Thoracic aorta (tissue), 2 donors: ENCODE measurements at regions not wholly inside any gene's neighbourhood (a gene's known extent, or its start where the extent isn't known, plus 50 kb on each side); places are given as distances from the start of the nearest gene placed in this dataset.
"Not testable (repeated sequence)": the region's sequence is repeated elsewhere in the genome, so short reads cannot be mapped to it uniquely, and the experiment has no call there.

Experiments used
- ATAC-seq: fragments of 150-250 bp; one replicate; pipeline ENCODE4 v1.8.0; 2017; ENCODE audit warnings: low read depth; ENCODE audit not compliant: insufficient number of reproducible peaks, low FRiP score
- DNase-seq: peaks from one replicate; pipeline ENCODE4 v3.0.0-alpha.2; 2020; ENCODE audit warnings: low spot score
- H3K27ac ChIP-seq, 2 donors: fragments of 200-600 bp; sonication (generic); 1 replicate in 1 of 2; 2 replicates in 1 of 2; pipeline ENCODE4 v1.5.1; 2016; ENCODE audit warnings: mild to moderate bottlenecking in 2 of 2, moderate library complexity in 2 of 2
- H3K27me3 ChIP-seq: fragments of 200-600 bp; sonication (generic); replicated peaks from 2 replicates; pipeline ENCODE4 v1.6.0; 2016; ENCODE audit warnings: mild to moderate bottlenecking; ENCODE audit not compliant: insufficient read depth
- H3K36me3 ChIP-seq: fragments of 200-600 bp; sonication (generic); one replicate; pipeline ENCODE4 v1.5.1; 2016
- H3K4me1 ChIP-seq, 2 donors: fragments of 200-600 bp; sonication (generic); 1 replicate in 1 of 2; 2 replicates in 1 of 2; pipeline versions ENCODE4 v1.5.1 to v1.6.0; 2016; ENCODE audit warnings: low read depth in 2 of 2, mild to moderate bottlenecking in 1 of 2; ENCODE audit not compliant: control insufficient read depth in 1 of 2
- H3K4me3 ChIP-seq: fragments of 200-600 bp; sonication (generic); 2 replicates; pipeline ENCODE4 v1.5.1; 2016; ENCODE audit warnings: mild to moderate bottlenecking
- H3K9me3 ChIP-seq: fragments of 200-600 bp; sonication (generic); 2 replicates; pipeline ENCODE4 v1.5.1; 2016
- CTCF ChIP-seq: fragments of 200-600 bp; sonication (generic); IDR thresholded peaks from one replicate; pipeline ENCODE4 v1.5.1; 2019; ENCODE audit warnings: antibody characterized with exemption

- no peaks in the 10 kb centered on the region for H3K9me3 ChIP-seq
- H3K4me3 ChIP-seq: no peak overlapping the region
- H3K27me3 ChIP-seq: no peaks in the 10 kb centered on the region
- no peaks in the 10 kb centered on the region for H3K36me3 ChIP-seq
- ATAC-seq (no peak), DNase-seq (no peak)
- no peak overlapping the region for H3K27ac ChIP-seq
- TF ChIP-seq CTCF: no peak
- H3K4me1 ChIP-seq: peaks cover 9 to 34% of the 10 kb centered on the region in 2 donors
Observed at GRCh38 chr5:53167836-53168235, 58.3 kb upstream of the MOCS2 start.

GRCh38 chr5:53169933-53170332, 60.4 kb upstream of the MOCS2 start:
- Histone ChIP-seq H3K36me3 (no peaks in the 10 kb centered on the region), H3K27ac (no peak overlapping the region), H3K4me3 (no peak overlapping the region), H3K9me3 (no peaks in the 10 kb centered on the region), H3K27me3 (no peaks in the 10 kb centered on the region), H3K4me1 (peaks cover 9 to 34% of the 10 kb centered on the region in 2 donors)
- no peak for TF ChIP-seq CTCF
- DNase-seq (no peak), ATAC-seq (no peak)

GRCh38 chr5:53170746-53171349, 61.3 kb upstream of the MOCS2 start:
- no peak for DNase-seq
- H3K9me3 ChIP-seq: no peaks in the 10 kb centered on the region
- H3K27me3 ChIP-seq: no peaks in the 10 kb centered on the region
- no peaks in the 10 kb centered on the region for H3K36me3 ChIP-seq
- no peak overlapping the region for H3K4me3 ChIP-seq
- H3K4me1 ChIP-seq: peaks cover 9 to 32% of the 10 kb centered on the region in 2 donors
- TF ChIP-seq CTCF: peak; percentile 58
- ATAC-seq: no peak
- no peak overlapping the region for H3K27ac ChIP-seq

GRCh38 chr5:53172073-53172472, 62.5 kb upstream of the MOCS2 start:
- H3K4me3 ChIP-seq, H3K9me3 ChIP-seq, DNase-seq, H3K27ac ChIP-seq, H3K36me3 ChIP-seq, H3K27me3 ChIP-seq, ATAC-seq: not testable (repeated sequence)
- peaks cover 9 to 19% of the 10 kb centered on the region in 2 donors for H3K4me1 ChIP-seq

GRCh38 chr5:53172630-53173029, 63.1 kb upstream of the MOCS2 start:
- DNase-seq (no peak), ATAC-seq (no peak)
- TF ChIP-seq CTCF: no peak
- Histone ChIP-seq H3K36me3 (no peaks in the 10 kb centered on the region), H3K4me1 (peaks cover 9 to 14% of the 10 kb centered on the region in 2 donors), H3K27me3 (no peaks in the 10 kb centered on the region), H3K9me3 (no peaks in the 10 kb centered on the region), H3K27ac (no peak overlapping the region), H3K4me3 (no peak overlapping the region)

- no peak for DNase-seq
- TF ChIP-seq CTCF: no peak
- Histone ChIP-seq H3K4me3 (no peak overlapping the region), H3K27ac (no peak overlapping the region), H3K27me3 (no peaks in the 10 kb centered on the region), H3K9me3 (no peaks in the 10 kb centered on the region), H3K4me1 (peaks cover 4 to 9% of the 10 kb centered on the region in 2 donors), H3K36me3 (no peaks in the 10 kb centered on the region)
- no peak for ATAC-seq
Observed at GRCh38 chr5:53173083-53173482, 63.5 kb upstream of the MOCS2 start.
